K562 (cell line): ENCODE measurements at regions not wholly inside any gene's neighbourhood (a gene's known extent, or its start where the extent isn't known, plus 50 kb on each side); places are given as distances from the start of the nearest gene placed in this dataset.

Experiments used
- CBX1 ChIP-seq: sonication (generic); IDR thresholded peaks from 2 replicates; pipeline ENCODE4 v1.6.1; 2016; ENCODE audit warnings: antibody characterized with exemption, low read depth, mild to moderate bottlenecking
- CREB3 ChIP-seq: fragments of 450-650 bp; conservative IDR thresholded peaks from 2 replicates; pipeline ENCODE4 v1.6.1; 2016; ENCODE audit warnings: missing genetic modification characterization, low read depth, mild to moderate bottlenecking, missing compliant biosample characterization, moderate library complexity
- GABPB1 ChIP-seq: sonication (generic); formaldehyde crosslinking; IDR thresholded peaks from 2 replicates; pipeline ENCODE4 v1.8.0; 2022; ENCODE audit warnings: mild to moderate bottlenecking, missing genetic modification reagents
- HNRNPL ChIP-seq: fragments of 200-400 bp; formaldehyde crosslinking; IDR thresholded peaks from 2 replicates; pipeline ENCODE4 v1.6.1; 2017; ENCODE audit warnings: low read depth, mild to moderate bottlenecking, low read length
- ID3 ChIP-seq, 2 experiments: fragments of 250-450 bp in 1 of 2; fragments of 450-650 bp in 1 of 2; sonication (Bioruptor Pico) in 1 of 2; IDR thresholded peaks; 2 replicates each; pipeline versions ENCODE4 v1.6.1 to v1.8.0; 2016 to 2021; ENCODE audit warnings: mild to moderate bottlenecking in 2 of 2, moderate library complexity in 2 of 2, missing compliant biosample characterization in 1 of 2, missing genetic modification characterization in 1 of 2
- MEIS2 ChIP-seq: fragments of 450-650 bp; IDR thresholded peaks from 2 replicates; pipeline ENCODE4 v1.6.1; 2014; ENCODE audit warnings: mild to moderate bottlenecking; ENCODE audit not compliant: partially characterized antibody
- MTF1 ChIP-seq: fragments of 250-450 bp; sonication (Bioruptor Pico); IDR thresholded peaks from 2 replicates; pipeline ENCODE4 v1.9.0; 2021; ENCODE audit warnings: moderate library complexity, mild to moderate bottlenecking, inconsistent platforms, borderline replicate concordance
- NR4A1 ChIP-seq, 2 experiments: fragments of 250-450 bp in 1 of 2; fragments of 450-650 bp in 1 of 2; sonication (Bioruptor Pico) in 1 of 2; IDR thresholded peaks; 2 replicates each; pipeline versions ENCODE4 v1.4.0 to v1.6.1; 2016 to 2020; ENCODE audit warnings: mild to moderate bottlenecking in 2 of 2, missing compliant biosample characterization in 1 of 2, missing genetic modification characterization in 1 of 2, moderate library complexity in 1 of 2
- POU5F1 ChIP-seq: fragments of 150-350 bp; IDR thresholded peaks from 2 replicates; pipeline ENCODE4 v1.6.1; 2014; ENCODE audit warnings: borderline replicate concordance, low read length, low read depth, mild to moderate bottlenecking; ENCODE audit not compliant: partially characterized antibody
- RREB1 ChIP-seq: fragments of 250-450 bp; sonication (Bioruptor Pico); IDR thresholded peaks from 2 replicates; pipeline ENCODE4 v1.4.0; 2020
- SIN3A ChIP-seq, 2 experiments: fragments of 150-350 bp in 1 of 2; IDR thresholded peaks; 2 replicates each; pipeline ENCODE4 v1.6.1; 2011 to 2016; ENCODE audit warnings: borderline replicate concordance in 2 of 2, low read depth in 2 of 2, low read length in 2 of 2, mild to moderate bottlenecking in 2 of 2, moderate library complexity in 2 of 2; ENCODE audit not compliant: control insufficient read depth in 1 of 2
- SMAD3 ChIP-seq: fragments of 450-650 bp; formaldehyde crosslinking; conservative IDR thresholded peaks from 2 replicates; pipeline ENCODE4 v1.4.0; 2020; ENCODE audit warnings: mild to moderate bottlenecking
- SRF ChIP-seq, 2 experiments: fragments of 250-450, 450-650 bp in 1 of 2; sonication (Bioruptor Pico) in 1 of 2; sonication (generic) in 1 of 2; formaldehyde crosslinking; IDR thresholded peaks; 2 replicates each; pipeline versions ENCODE4 v1.5.0 to v1.5.1; 2020 to 2022; ENCODE audit warnings: mild to moderate bottlenecking in 1 of 2, missing genetic modification reagents in 1 of 2
- THAP7 ChIP-seq: fragments of 250-450 bp; sonication (Bioruptor Pico); IDR thresholded peaks from 2 replicates; pipeline ENCODE4 v1.5.0; 2021
- ZBED1 ChIP-seq: IDR thresholded peaks from 2 replicates; pipeline ENCODE4 v1.6.1; 2014
- ZKSCAN8 ChIP-seq: fragments of 200-800 bp; sonication (Bioruptor generic); IDR thresholded peaks from 2 replicates; pipeline ENCODE4 v1.6.1; 2016; ENCODE audit warnings: missing genetic modification characterization, missing compliant biosample characterization
- ZNF311 ChIP-seq: fragments of 250-450 bp; sonication (Bioruptor Pico); IDR thresholded peaks from 2 replicates; pipeline ENCODE4 v1.4.0; 2020; ENCODE audit warnings: mild to moderate bottlenecking, moderate library complexity
- TF ChIP-seq, protein P1 (sequence below): sonication (generic); formaldehyde crosslinking; IDR thresholded peaks from 2 replicates; pipeline ENCODE4 v1.8.0; 2022; ENCODE audit warnings: missing genetic modification reagents, mild to moderate bottlenecking, borderline replicate concordance

DNA sequence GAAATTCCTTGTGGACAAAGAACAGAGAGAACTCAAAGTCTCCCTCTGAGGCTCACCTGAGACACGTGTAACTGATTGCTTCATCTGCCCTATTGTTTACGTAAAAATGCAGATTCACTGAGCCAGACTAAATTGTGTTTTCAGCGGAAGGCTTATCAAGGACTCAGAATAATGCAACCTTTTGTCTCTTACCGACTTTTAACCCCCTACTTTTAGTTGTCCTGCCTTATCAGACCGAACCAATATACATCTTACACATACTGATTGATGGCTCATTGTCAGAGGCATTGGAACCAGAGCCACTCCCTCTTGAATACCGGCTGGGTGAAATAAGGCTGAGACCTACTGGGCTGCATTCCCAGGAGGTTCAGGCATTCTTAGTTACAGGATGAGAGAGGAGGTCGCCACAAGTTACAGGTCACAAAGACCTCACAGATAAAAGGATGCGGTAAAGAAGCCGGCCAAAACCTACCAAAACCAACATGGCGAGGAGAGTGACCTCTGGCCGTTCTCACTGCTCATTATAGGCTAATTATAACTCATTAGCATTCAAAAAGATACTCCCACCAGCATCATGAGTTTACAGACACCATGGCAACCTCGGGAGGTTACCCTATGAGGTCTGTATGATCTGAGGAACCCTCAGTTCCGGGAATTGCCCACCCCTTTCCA is 95.5 kb upstream of the ZNF184 start (continued):
- no peak for TF ChIP-seq NR4A1 (CRISPR knock-in tag; IDR thresholded peaks at IDR 0.05)
- no peak for TF ChIP-seq NR4A1 (tag; IDR thresholded peaks at IDR 0.05)
- TF ChIP-seq RREB1 = no peak
- TF ChIP-seq, protein P1, sequence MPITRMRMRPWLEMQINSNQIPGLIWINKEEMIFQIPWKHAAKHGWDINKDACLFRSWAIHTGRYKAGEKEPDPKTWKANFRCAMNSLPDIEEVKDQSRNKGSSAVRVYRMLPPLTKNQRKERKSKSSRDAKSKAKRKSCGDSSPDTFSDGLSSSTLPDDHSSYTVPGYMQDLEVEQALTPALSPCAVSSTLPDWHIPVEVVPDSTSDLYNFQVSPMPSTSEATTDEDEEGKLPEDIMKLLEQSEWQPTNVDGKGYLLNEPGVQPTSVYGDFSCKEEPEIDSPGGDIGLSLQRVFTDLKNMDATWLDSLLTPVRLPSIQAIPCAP (CRISPR knock-in tag) = no peak
- no peak for TF ChIP-seq GABPB1
- TF ChIP-seq ZNF311 (CRISPR knock-in tag) = no peak
- TF ChIP-seq MEIS2 = peak; percentile 93
- no peak for TF ChIP-seq HNRNPL
- no peak for TF ChIP-seq ZBED1
- TF ChIP-seq ID3 (CRISPR knock-in tag; IDR thresholded peaks at IDR 0.05) = no peak
- TF ChIP-seq ID3 (tag; IDR thresholded peaks at IDR 0.05) = no peak
- TF ChIP-seq THAP7 (CRISPR knock-in tag) = no peak
- TF ChIP-seq CREB3 (tag) = no peak
- TF ChIP-seq MTF1 = no peak
- TF ChIP-seq SRF (CRISPR knock-in tag; IDR thresholded peaks at IDR 0.05) = no peak
- TF ChIP-seq ZKSCAN8 = no peak
- TF ChIP-seq SIN3A (IDR thresholded peaks at IDR 0.05; ENCODE audit: borderline replicate concordance in 2 of 2, control insufficient read depth in 1 of 2, low read depth in 2 of 2, low read length in 2 of 2) = no peak
- no peak for TF ChIP-seq CBX1
- TF ChIP-seq POU5F1 = no peak
- TF ChIP-seq SMAD3 = no peak
